ENCODE measurements at regions not wholly inside any gene's neighbourhood (a gene's known extent, or its start where the extent isn't known, plus 50 kb on each side); places are given as distances from the start of the nearest gene placed in this dataset.

- no peak for TF ChIP-seq CTCF (conservative IDR thresholded peaks at IDR 0.05)
- TF ChIP-seq ZFX (IDR thresholded peaks at IDR 0.05), result no peak
Observed at GRCh38 chr2:121133551-121134319, 151.3 kb downstream of the TFCP2L1 start.

Measured in C4-2B (cell line).